ENCODE measurements at regions not wholly inside any gene's neighbourhood (a gene's known extent, or its start where the extent isn't known, plus 50 kb on each side); places are given as distances from the start of the nearest gene placed in this dataset.

DNA sequence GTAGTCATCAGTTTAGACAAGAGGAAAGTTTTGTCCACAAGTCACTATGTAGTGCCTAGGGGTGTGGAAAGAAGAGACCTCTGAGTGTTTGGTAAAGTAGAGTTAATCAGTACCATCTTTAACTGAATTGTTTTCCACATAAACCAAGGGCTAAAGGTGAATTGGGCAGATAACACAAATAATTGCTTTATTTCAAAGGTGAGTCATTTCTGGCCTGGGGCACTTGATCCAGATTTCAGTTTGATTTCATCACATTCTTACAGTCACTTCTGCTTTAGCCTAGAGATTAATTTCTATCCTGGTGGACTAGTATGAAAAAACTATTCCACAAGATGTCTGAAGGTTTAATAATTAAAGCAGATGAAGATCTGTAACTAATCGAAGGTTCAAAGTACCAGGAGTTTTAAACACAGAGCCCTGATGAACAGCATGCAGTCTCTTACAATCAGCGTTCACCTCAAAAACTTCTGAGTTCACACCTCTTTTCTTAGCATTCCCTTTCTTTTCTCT, 74.5 kb upstream of the BOD1L1 start:
- Mint-ChIP-seq H3K4me3 (no peak overlapping the region), H3K4me1 (peaks cover 21% of the 10 kb centered on the region), H3K27me3 (ENCODE audit: low read depth) (no peaks in the 10 kb centered on the region), H3K27ac (ENCODE audit: unreplicated experiment) (no peak overlapping the region), H3K9me3 (no peaks in the 10 kb centered on the region), H3K36me3 (ENCODE audit: low read depth) (no peaks in the 10 kb centered on the region)
- TF ChIP-seq CTCF (conservative IDR thresholded peaks at IDR 0.05), result no peak
- DNase-seq (ENCODE audit: low read depth, low spot score), result no peak

DNA sequence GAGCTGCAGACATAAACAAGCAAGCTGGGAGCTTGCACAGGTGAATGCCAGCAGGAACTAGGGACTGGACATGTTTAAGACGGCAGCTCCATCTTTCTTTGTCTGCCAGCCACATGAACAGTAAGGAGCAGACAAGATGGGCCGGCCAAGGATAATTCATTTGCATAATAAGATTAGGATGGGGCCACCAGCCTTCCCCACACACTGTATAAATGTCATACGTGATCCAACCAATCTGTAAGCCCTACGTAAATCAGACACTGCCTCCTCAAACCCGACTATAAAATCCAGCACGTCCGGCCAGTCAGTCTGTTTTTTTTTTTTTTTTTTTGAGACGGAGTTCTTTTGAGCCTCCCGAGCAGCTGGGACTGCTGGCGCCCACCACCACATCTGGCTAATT, 75.6 kb upstream of the BOD1L1 start:
- Mint-ChIP-seq H3K4me3 (no peak overlapping the region), H3K27me3 (ENCODE audit: low read depth) (no peaks in the 10 kb centered on the region), H3K36me3 (ENCODE audit: low read depth) (no peaks in the 10 kb centered on the region), H3K4me1 (peaks cover 21% of the 10 kb centered on the region), H3K9me3 (no peaks in the 10 kb centered on the region), H3K27ac (ENCODE audit: unreplicated experiment) (no peak overlapping the region)
- DNase-seq (ENCODE audit: low read depth, low spot score), result no peak
- no peak for TF ChIP-seq CTCF (conservative IDR thresholded peaks at IDR 0.05)

- Mint-ChIP-seq H3K27ac (ENCODE audit: unreplicated experiment) (no peak overlapping the region), H3K9me3 (no peaks in the 10 kb centered on the region), H3K4me1 (peaks cover 21% of the 10 kb centered on the region), H3K36me3 (ENCODE audit: low read depth) (no peaks in the 10 kb centered on the region), H3K4me3 (no peak overlapping the region), H3K27me3 (ENCODE audit: low read depth) (no peaks in the 10 kb centered on the region)
- DNase-seq (ENCODE audit: low read depth, low spot score), result no peak
- TF ChIP-seq CTCF (conservative IDR thresholded peaks at IDR 0.05), result no peak
Observed at GRCh38 chr4:13704035-13704434, 76.5 kb upstream of the BOD1L1 start.

DNA sequence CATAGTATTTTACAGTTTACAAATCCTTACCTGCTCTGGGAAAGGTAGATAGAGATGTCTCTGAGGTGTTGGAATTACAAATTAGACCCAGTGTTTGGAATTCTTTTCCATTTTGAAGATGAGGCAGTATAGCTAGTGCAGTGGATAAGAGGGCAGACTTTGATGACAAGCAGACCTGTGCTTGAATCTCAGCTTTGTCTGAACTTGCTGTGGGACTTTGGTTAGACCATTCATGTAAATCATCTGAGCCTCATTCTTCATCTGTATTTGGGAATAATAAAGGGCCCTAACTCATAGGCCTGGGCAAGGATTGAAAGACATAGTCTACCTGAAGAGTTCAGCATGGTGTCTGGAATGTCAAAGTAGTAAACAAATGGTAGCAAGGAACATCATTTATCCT, 77.2 kb upstream of the BOD1L1 start:
- DNase-seq (ENCODE audit: low read depth, low spot score), result no peak
- H3K27me3 Mint-ChIP-seq (ENCODE audit: low read depth), result no peaks in the 10 kb centered on the region
- no peak overlapping the region for H3K27ac Mint-ChIP-seq (ENCODE audit: unreplicated experiment)
- peaks cover 21% of the 10 kb centered on the region for H3K4me1 Mint-ChIP-seq
- H3K9me3 Mint-ChIP-seq, result no peaks in the 10 kb centered on the region
- H3K4me3 Mint-ChIP-seq, result no peak overlapping the region
- no peak for TF ChIP-seq CTCF (conservative IDR thresholded peaks at IDR 0.05)
- no peaks in the 10 kb centered on the region for H3K36me3 Mint-ChIP-seq (ENCODE audit: low read depth)

DNA sequence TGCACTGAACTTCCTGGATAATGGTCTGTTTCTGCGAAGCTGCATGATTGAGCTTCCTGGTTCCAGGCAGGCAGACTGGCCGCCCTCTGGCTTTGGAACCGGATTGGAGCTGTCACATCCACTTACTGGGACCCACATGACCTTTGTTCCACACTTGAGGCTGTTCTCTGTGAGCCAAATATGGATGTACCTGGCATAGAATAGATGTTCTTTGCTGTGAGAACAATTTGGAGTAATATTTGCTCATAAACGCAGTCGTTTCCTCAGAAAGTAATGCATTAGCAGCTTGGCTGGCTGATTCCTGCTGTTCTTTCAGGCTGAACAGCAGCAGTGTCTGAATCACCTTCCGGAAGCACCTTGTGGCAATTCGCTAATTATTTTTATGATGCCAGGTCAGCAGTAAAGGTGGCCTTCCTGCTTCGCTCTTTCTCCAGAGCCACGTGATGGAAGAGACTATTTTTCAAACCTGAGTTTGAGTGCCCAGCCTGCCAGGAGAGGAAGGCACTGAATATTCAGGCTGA, 78.1 kb upstream of the BOD1L1 start:
- no peak overlapping the region for H3K27ac Mint-ChIP-seq (ENCODE audit: unreplicated experiment)
- no peaks in the 10 kb centered on the region for H3K27me3 Mint-ChIP-seq (ENCODE audit: low read depth)
- no peaks in the 10 kb centered on the region for H3K36me3 Mint-ChIP-seq (ENCODE audit: low read depth)
- no peak for DNase-seq (ENCODE audit: low read depth, low spot score)
- H3K4me1 Mint-ChIP-seq, result peaks cover 21% of the 10 kb centered on the region
- no peaks in the 10 kb centered on the region for H3K9me3 Mint-ChIP-seq
- H3K4me3 Mint-ChIP-seq, result no peak overlapping the region
- TF ChIP-seq CTCF (conservative IDR thresholded peaks at IDR 0.05), result no peak
